MM.1S (cell line): ENCODE measurements at regions not wholly inside any gene's neighbourhood (a gene's known extent, or its start where the extent isn't known, plus 50 kb on each side); places are given as distances from the start of the nearest gene placed in this dataset.

Source experiments
- EZH2 ChIP-seq: fragments of 300-600 bp; sonication (generic); optimal IDR thresholded peaks from 2 replicates; pipeline ENCODE3; 2017; ENCODE audit warnings: low read depth, mild to moderate bottlenecking, antibody characterized with exemption, low read length, mixed read lengths
- TF ChIP-seq, protein P1 (sequence below): fragments of 300-600 bp; sonication (generic); IDR thresholded peaks from 2 replicates; pipeline ENCODE4 v1.5.1; 2016; ENCODE audit warnings: antibody characterized with exemption, low read length, mixed read lengths

DNA sequence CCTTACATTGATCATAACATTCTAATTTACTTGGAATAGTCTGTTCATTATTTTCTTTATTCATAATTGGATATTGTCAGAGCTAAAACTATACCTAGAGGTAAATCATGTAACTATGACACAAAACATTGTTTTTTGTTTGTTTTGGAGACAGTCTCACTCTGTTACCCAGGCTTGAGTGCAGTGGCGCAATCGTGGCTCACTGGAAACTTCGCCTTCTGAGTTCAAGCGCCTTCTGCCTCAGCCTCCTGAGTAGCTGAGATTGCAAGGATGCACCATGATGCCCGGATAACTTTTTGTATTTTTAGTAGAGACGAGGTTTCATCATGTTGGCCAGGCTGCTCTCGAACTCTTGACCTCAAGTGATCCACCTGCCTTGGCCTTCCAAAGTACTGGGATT is 265.2 kb downstream of the FBXO8 start:
- TF ChIP-seq, protein P1, sequence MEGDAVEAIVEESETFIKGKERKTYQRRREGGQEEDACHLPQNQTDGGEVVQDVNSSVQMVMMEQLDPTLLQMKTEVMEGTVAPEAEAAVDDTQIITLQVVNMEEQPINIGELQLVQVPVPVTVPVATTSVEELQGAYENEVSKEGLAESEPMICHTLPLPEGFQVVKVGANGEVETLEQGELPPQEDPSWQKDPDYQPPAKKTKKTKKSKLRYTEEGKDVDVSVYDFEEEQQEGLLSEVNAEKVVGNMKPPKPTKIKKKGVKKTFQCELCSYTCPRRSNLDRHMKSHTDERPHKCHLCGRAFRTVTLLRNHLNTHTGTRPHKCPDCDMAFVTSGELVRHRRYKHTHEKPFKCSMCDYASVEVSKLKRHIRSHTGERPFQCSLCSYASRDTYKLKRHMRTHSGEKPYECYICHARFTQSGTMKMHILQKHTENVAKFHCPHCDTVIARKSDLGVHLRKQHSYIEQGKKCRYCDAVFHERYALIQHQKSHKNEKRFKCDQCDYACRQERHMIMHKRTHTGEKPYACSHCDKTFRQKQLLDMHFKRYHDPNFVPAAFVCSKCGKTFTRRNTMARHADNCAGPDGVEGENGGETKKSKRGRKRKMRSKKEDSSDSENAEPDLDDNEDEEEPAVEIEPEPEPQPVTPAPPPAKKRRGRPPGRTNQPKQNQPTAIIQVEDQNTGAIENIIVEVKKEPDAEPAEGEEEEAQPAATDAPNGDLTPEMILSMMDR: no peak
- TF ChIP-seq EZH2: no peak
